22Rv1 (cell line): ENCODE measurements at regions not wholly inside any gene's neighbourhood (a gene's known extent, or its start where the extent isn't known, plus 50 kb on each side); places are given as distances from the start of the nearest gene placed in this dataset.

Experiments
- H3K27ac ChIP-seq: fragments of 450-650 bp; 2 replicates; pipeline ENCODE4 v1.5.1; 2017
- CTCF ChIP-seq: fragments of 450-650 bp; IDR thresholded peaks from 2 replicates; pipeline ENCODE4 v1.5.1; 2017; ENCODE audit warnings: mild to moderate bottlenecking
- ZFX ChIP-seq: fragments of 450-650 bp; IDR thresholded peaks from 2 replicates; pipeline ENCODE4 v1.6.1; 2017; ENCODE audit warnings: antibody characterized with exemption, borderline replicate concordance

- no peak for TF ChIP-seq ZFX
- TF ChIP-seq CTCF = no peak
These were observed 107.1 kb upstream of the ZNF184 start for GRCh38 chr6:27579973-27580372.

GRCh38 chr6:27577922-27578321 is 105.0 kb upstream of the ZNF184 start:
- no peak overlapping the region for H3K27ac ChIP-seq
- TF ChIP-seq ZFX = no peak
- TF ChIP-seq CTCF = no peak

More at GRCh38 chr6:27579973-27580372, 107.1 kb upstream of the ZNF184 start:
- H3K27ac ChIP-seq = no peak overlapping the region

GRCh38 chr6:27575594-27576361 is 102.9 kb upstream of the ZNF184 start:
- H3K27ac ChIP-seq = no peak overlapping the region
- no peak for TF ChIP-seq ZFX
- no peak for TF ChIP-seq CTCF

- no peak for TF ChIP-seq CTCF
- TF ChIP-seq ZFX = no peak
- no peak overlapping the region for H3K27ac ChIP-seq
These were observed 95.5 kb upstream of the ZNF184 start for GRCh38 chr6:27568226-27568897.

- H3K27ac ChIP-seq = no peak overlapping the region
- TF ChIP-seq CTCF (peak; percentile 61), ZFX (no peak)
These were observed 93.2 kb upstream of the ZNF184 start for GRCh38 chr6:27565839-27566779.

- TF ChIP-seq ZFX (no peak), CTCF (no peak)
- H3K27ac ChIP-seq = no peak overlapping the region
These were observed 89.1 kb upstream of the ZNF184 start for GRCh38 chr6:27562027-27562410.
